Lower lobe of right lung (tissue), 2 donors: ENCODE measurements at regions not wholly inside any gene's neighbourhood (a gene's known extent, or its start where the extent isn't known, plus 50 kb on each side); places are given as distances from the start of the nearest gene placed in this dataset.

ENCODE experiments used
- ATAC-seq, 2 donors: fragments of 200-7000 bp; cut with Tn5 transposase; one replicate each; pipeline ENCODE4 v1.9.1; 2020 to 2022; ENCODE audit warnings: mild to moderate bottlenecking in 2 of 2, moderate library complexity in 2 of 2
- DNase-seq: peaks from one replicate; pipeline ENCODE4 v3.0.0-alpha.2; 2020
- H3K27ac ChIP-seq: fragments of 200-600 bp; one replicate; pipeline ENCODE4 v1.8.0; 2022
- H3K27me3 ChIP-seq: fragments of 200-600 bp; one replicate; pipeline ENCODE4 v1.8.0; 2022; ENCODE audit warnings: low read depth
- H3K36me3 ChIP-seq: fragments of 200-600 bp; one replicate; pipeline ENCODE4 v1.8.0; 2022; ENCODE audit warnings: mild to moderate bottlenecking
- H3K4me1 ChIP-seq: fragments of 200-600 bp; one replicate; pipeline ENCODE4 v1.8.0; 2022
- H3K4me3 ChIP-seq: fragments of 200-600 bp; one replicate; pipeline ENCODE4 v1.8.0; 2022; ENCODE audit warnings: mild to moderate bottlenecking
- H3K9me3 ChIP-seq: fragments of 200-600 bp; one replicate; pipeline ENCODE4 v1.8.0; 2022
- CTCF ChIP-seq: fragments of 200-600 bp; IDR thresholded peaks from one replicate; pipeline ENCODE4 v1.8.0; 2022; ENCODE audit warnings: antibody characterized with exemption, mild to moderate bottlenecking
- intact Hi-C: fragments of 100-400 bp; cut with DNase I; formaldehyde crosslinking; loops from one replicate; pipeline ENCODE4 v1.11.0; 2022
- donor health status: DM: no; HTN: yes; CAD: no; lungs with severe emphysema.

GRCh38 chr6:84927551-84927950, 163.2 kb upstream of the TBX18 start:
- H3K4me1 ChIP-seq, result no peaks in the 10 kb centered on the region
- no peak overlapping the region for H3K27ac ChIP-seq
- no peaks in the 10 kb centered on the region for H3K9me3 ChIP-seq
- no peak for ATAC-seq
- DNase-seq, result no peak
- no peak for TF ChIP-seq CTCF
- no peaks in the 10 kb centered on the region for H3K36me3 ChIP-seq
- intact Hi-C loops, result no loop called here
- no peaks in the 10 kb centered on the region for H3K27me3 ChIP-seq
- no peak overlapping the region for H3K4me3 ChIP-seq

GRCh38 chr6:84926189-84927155, 162.1 kb upstream of the TBX18 start:
- no peak overlapping the region for H3K27ac ChIP-seq
- DNase-seq, result no peak
- H3K4me1 ChIP-seq, result no peaks in the 10 kb centered on the region
- H3K36me3 ChIP-seq, result no peaks in the 10 kb centered on the region
- no peaks in the 10 kb centered on the region for H3K9me3 ChIP-seq
- no peak for ATAC-seq
- TF ChIP-seq CTCF, result no peak
- H3K4me3 ChIP-seq, result no peak overlapping the region
- intact Hi-C loops, result no loop called here
- H3K27me3 ChIP-seq, result no peaks in the 10 kb centered on the region

- no peaks in the 10 kb centered on the region for H3K36me3 ChIP-seq
- intact Hi-C loops, result no loop called here
- no peak overlapping the region for H3K4me3 ChIP-seq
- no peak for DNase-seq
- TF ChIP-seq CTCF, result no peak
- H3K27ac ChIP-seq, result no peak overlapping the region
- no peaks in the 10 kb centered on the region for H3K27me3 ChIP-seq
- H3K4me1 ChIP-seq, result no peaks in the 10 kb centered on the region
- no peak for ATAC-seq
- H3K9me3 ChIP-seq, result no peaks in the 10 kb centered on the region
Measured at GRCh38 chr6:84921891-84922290, 157.5 kb upstream of the TBX18 start.

- TF ChIP-seq CTCF, result no peak
- intact Hi-C loops, result no loop called here
- ATAC-seq, result no peak
- no peaks in the 10 kb centered on the region for H3K27me3 ChIP-seq
- H3K4me1 ChIP-seq, result no peaks in the 10 kb centered on the region
- H3K9me3 ChIP-seq, result no peaks in the 10 kb centered on the region
- no peak overlapping the region for H3K27ac ChIP-seq
- H3K4me3 ChIP-seq, result no peak overlapping the region
- DNase-seq, result no peak
- no peaks in the 10 kb centered on the region for H3K36me3 ChIP-seq
Measured at GRCh38 chr6:84920021-84920420, 155.6 kb upstream of the TBX18 start.

- Histone ChIP-seq H3K27me3 (no peaks in the 10 kb centered on the region), H3K9me3 (no peaks in the 10 kb centered on the region), H3K4me3 (no peak overlapping the region), H3K36me3 (no peaks in the 10 kb centered on the region), H3K27ac (no peak overlapping the region), H3K4me1 (no peaks in the 10 kb centered on the region)
- ATAC-seq (no peak), DNase-seq (no peak)
- TF ChIP-seq CTCF, result no peak
- intact Hi-C loops, result no loop called here
Measured at GRCh38 chr6:84916704-84917103, 152.3 kb upstream of the TBX18 start.
